CD4-positive, alpha-beta T cell (primary cell): ENCODE measurements at regions not wholly inside any gene's neighbourhood (a gene's known extent, or its start where the extent isn't known, plus 50 kb on each side); places are given as distances from the start of the nearest gene placed in this dataset.

ENCODE experiments used
- ATAC-seq: fragments of 200-7000 bp; cut with Tn5 transposase; one replicate; pipeline ENCODE4 v1.10.0; 2022; ENCODE audit warnings: mild to moderate bottlenecking; ENCODE audit not compliant: poor library complexity
- CTCF ChIA-PET: fragments of 350-600 bp; sonication (Branson Sonifier 250); formaldehyde crosslinking; loops from one replicate; lab custom pipeline; 2021; ENCODE audit warnings: antibody characterized with exemption, inconsistent platforms; lab: Charles Lee
- POLR2A ChIA-PET: fragments of 350-600 bp; sonication (Branson Sonifier 250); formaldehyde crosslinking; loops from one replicate; lab custom pipeline; 2021; ENCODE audit warnings: antibody characterized with exemption, inconsistent platforms; lab: Charles Lee
- DNase-seq, 14 experiments: peaks; one replicate each; pipeline ENCODE4 v3.0.0-alpha.2; 2013 to 2020; ENCODE audit warnings: mixed read lengths in 2 of 14
- H3K27ac ChIP-seq, 2 donors: one replicate each; pipeline versions ENCODE4 v1.5.1 to v1.7.0; 2013; ENCODE audit warnings: low read length in 2 of 2, low read depth in 1 of 2, mild to moderate bottlenecking in 1 of 2
- H3K27me3 ChIP-seq, 2 experiments: 1 replicate in 1 of 2; 2 replicates in 1 of 2; pipeline versions ENCODE4 v1.6.1 to v1.7.0; 2013; ENCODE audit warnings: low read length in 2 of 2, control low read depth in 1 of 2, mild to moderate bottlenecking in 1 of 2, moderate library complexity in 1 of 2; ENCODE audit not compliant: insufficient read depth in 2 of 2, control insufficient read depth in 1 of 2
- H3K36me3 ChIP-seq: one replicate; pipeline ENCODE4 v1.6.1; 2013; ENCODE audit warnings: low read length, control low read depth; ENCODE audit not compliant: insufficient read depth
- H3K4me1 ChIP-seq: one replicate; pipeline ENCODE4 v1.6.1; 2013; ENCODE audit warnings: low read length, control low read depth; ENCODE audit not compliant: insufficient read depth
- H3K4me3 ChIP-seq: one replicate; pipeline ENCODE4 v1.5.1; 2013; ENCODE audit warnings: mild to moderate bottlenecking, low read length, moderate library complexity
- H3K9me3 ChIP-seq, 2 experiments: 1 replicate in 1 of 2; 2 replicates in 1 of 2; pipeline versions ENCODE4 v1.6.1 to v1.7.0; 2013; ENCODE audit warnings: low read length in 2 of 2, mild to moderate bottlenecking in 2 of 2, control low read depth in 1 of 2, moderate library complexity in 1 of 2; ENCODE audit not compliant: control insufficient read depth in 1 of 2, insufficient read depth in 1 of 2
- H3K27ac Mint-ChIP-seq: one replicate; pipeline ENCODE4 v1.8.0; 2020; ENCODE audit warnings: mixed read lengths
- H3K27me3 Mint-ChIP-seq: one replicate; pipeline ENCODE4 v1.8.0; 2021; ENCODE audit warnings: mixed read lengths
- H3K36me3 Mint-ChIP-seq: one replicate; pipeline ENCODE4 v1.8.0; 2021; ENCODE audit warnings: low read depth, mixed read lengths
- H3K4me1 Mint-ChIP-seq: one replicate; pipeline ENCODE4 v1.8.0; 2021; ENCODE audit warnings: low read depth, mixed read lengths
- H3K4me3 Mint-ChIP-seq: one replicate; pipeline ENCODE4 v1.8.0; 2020; ENCODE audit warnings: mild to moderate bottlenecking, mixed read lengths
- H3K9me3 Mint-ChIP-seq: one replicate; pipeline ENCODE4 v1.8.0; 2020; ENCODE audit warnings: mixed read lengths
- CTCF ChIP-seq: fragments of 200-600 bp; IDR thresholded peaks from one replicate; pipeline ENCODE4 v1.8.0; 2022; ENCODE audit warnings: antibody characterized with exemption, mild to moderate bottlenecking
- intact Hi-C, 2 experiments: fragments of 100-400 bp; cut with DNase I in 1 of 2; cut with micrococcal nuclease in 1 of 2; formaldehyde crosslinking; loops; one replicate each; pipeline versions ENCODE4 v1.15.1 to v1.9.0; 2023 to 2025; cut with DNase I, micrococcal nuclease

GRCh38 chr2:66237803-66238379, 197.0 kb upstream of the MEIS1 start:
- Mint-ChIP-seq H3K9me3 (no peaks in the 10 kb centered on the region), H3K27me3 (no peaks in the 10 kb centered on the region), H3K4me3 (no peak overlapping the region), H3K36me3 (no peaks in the 10 kb centered on the region), H3K27ac (no peak overlapping the region), H3K4me1 (no peaks in the 10 kb centered on the region)
- ATAC-seq, result no peak
- CTCF ChIA-PET, result no interaction called here
- no peak overlapping the region for H3K27ac ChIP-seq
- no peaks in the 10 kb centered on the region for H3K36me3 ChIP-seq
- DNase-seq, result no peak
- peaks cover 0 to 9% of the 10 kb centered on the region in 2 experiments for H3K9me3 ChIP-seq
- intact Hi-C loops, result no loop called here
- H3K27me3 ChIP-seq, result no peaks in the 10 kb centered on the region
- no peak overlapping the region for H3K4me3 ChIP-seq
- no peaks in the 10 kb centered on the region for H3K4me1 ChIP-seq
- no peak for TF ChIP-seq CTCF
- POLR2A ChIA-PET, result no interaction called here

GRCh38 chr2:66236816-66237802, 197.8 kb upstream of the MEIS1 start:
- ChIA-PET CTCF (no interaction called here), POLR2A (no interaction called here)
- no peak overlapping the region for H3K27ac ChIP-seq
- no peaks in the 10 kb centered on the region for H3K4me1 ChIP-seq
- intact Hi-C loops, result no loop called here
- ATAC-seq, result no peak
- DNase-seq, result no peak
- Mint-ChIP-seq H3K36me3 (no peaks in the 10 kb centered on the region), H3K4me3 (no peak overlapping the region), H3K27me3 (no peaks in the 10 kb centered on the region), H3K27ac (no peak overlapping the region), H3K4me1 (no peaks in the 10 kb centered on the region), H3K9me3 (peaks cover under 1% of the 10 kb centered on the region)
- H3K27me3 ChIP-seq, result no peaks in the 10 kb centered on the region
- H3K4me3 ChIP-seq, result no peak overlapping the region
- no peak for TF ChIP-seq CTCF
- H3K9me3 ChIP-seq, result peaks cover 0 to 9% of the 10 kb centered on the region in 2 experiments
- no peaks in the 10 kb centered on the region for H3K36me3 ChIP-seq

- H3K4me3 Mint-ChIP-seq, result no peak overlapping the region
- Histone ChIP-seq H3K9me3 (peaks cover 0 to 9% of the 10 kb centered on the region in 2 experiments), H3K4me1 (no peaks in the 10 kb centered on the region), H3K4me3 (no peak overlapping the region), H3K36me3 (no peaks in the 10 kb centered on the region), H3K27me3 (no peaks in the 10 kb centered on the region), H3K27ac (no peak overlapping the region)
- DNase-seq (no peak), ATAC-seq (no peak)
- TF ChIP-seq CTCF, result no peak
- H3K27ac Mint-ChIP-seq, result no peak overlapping the region
- H3K36me3 Mint-ChIP-seq, result no peaks in the 10 kb centered on the region
- no peaks in the 10 kb centered on the region for H3K27me3 Mint-ChIP-seq
- H3K9me3 Mint-ChIP-seq, result peaks cover 2% of the 10 kb centered on the region
- intact Hi-C loops, result no loop called here
- ChIA-PET CTCF (no interaction called here), POLR2A (no interaction called here)
- no peaks in the 10 kb centered on the region for H3K4me1 Mint-ChIP-seq
Measured at GRCh38 chr2:66236067-66236685, 198.7 kb upstream of the MEIS1 start.
